HK-2 (cell line): ENCODE measurements at regions not wholly inside any gene's neighbourhood (a gene's known extent, or its start where the extent isn't known, plus 50 kb on each side); places are given as distances from the start of the nearest gene placed in this dataset.

Source experiments
- DNase-seq: peaks from one replicate; pipeline ENCODE4 v3.0.0-alpha.2; 2018; ENCODE audit not compliant: unreplicated experiment

DNA sequence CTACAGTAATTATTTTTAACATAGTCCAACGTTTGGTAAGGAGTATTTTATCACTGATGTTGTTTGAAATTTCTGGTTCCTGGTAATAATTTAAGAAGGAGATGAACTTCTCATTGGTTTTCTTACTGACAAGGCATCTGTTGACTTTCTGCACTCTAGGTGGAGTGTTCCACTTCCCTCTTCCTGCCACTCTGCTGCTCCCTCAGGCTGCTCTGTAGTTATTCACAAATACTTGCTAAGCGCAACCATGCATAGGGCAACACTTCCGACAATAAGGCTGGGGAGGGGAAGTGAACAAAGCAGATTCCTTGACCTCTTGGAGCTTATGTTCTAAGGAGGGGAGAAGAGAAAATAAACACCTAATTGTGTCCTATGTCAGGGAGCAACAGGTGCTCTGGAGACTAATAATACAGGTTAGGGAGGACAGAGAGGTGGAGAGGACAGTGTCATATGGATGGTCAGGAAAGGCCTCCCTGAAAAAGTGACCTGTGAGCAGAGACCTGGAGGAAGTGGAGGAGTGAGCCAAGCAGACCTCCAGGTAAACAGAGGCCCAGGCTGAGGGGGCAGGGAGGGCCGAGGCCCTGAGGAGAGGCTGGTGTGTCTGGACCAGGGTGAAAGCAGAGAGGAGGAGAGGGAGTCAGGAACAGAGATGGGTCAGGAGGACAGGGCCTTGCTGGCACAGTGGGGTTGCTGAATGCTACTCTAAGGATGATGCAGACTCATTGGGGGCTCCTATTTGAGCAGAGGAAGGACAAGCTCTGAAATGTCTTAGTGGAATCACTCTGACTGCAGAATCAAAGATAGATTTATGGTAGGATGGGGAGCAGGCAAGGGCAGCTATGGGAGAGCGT is 134.8 kb upstream of the SLC24A3 start:
- DNase-seq = no peak

DNA sequence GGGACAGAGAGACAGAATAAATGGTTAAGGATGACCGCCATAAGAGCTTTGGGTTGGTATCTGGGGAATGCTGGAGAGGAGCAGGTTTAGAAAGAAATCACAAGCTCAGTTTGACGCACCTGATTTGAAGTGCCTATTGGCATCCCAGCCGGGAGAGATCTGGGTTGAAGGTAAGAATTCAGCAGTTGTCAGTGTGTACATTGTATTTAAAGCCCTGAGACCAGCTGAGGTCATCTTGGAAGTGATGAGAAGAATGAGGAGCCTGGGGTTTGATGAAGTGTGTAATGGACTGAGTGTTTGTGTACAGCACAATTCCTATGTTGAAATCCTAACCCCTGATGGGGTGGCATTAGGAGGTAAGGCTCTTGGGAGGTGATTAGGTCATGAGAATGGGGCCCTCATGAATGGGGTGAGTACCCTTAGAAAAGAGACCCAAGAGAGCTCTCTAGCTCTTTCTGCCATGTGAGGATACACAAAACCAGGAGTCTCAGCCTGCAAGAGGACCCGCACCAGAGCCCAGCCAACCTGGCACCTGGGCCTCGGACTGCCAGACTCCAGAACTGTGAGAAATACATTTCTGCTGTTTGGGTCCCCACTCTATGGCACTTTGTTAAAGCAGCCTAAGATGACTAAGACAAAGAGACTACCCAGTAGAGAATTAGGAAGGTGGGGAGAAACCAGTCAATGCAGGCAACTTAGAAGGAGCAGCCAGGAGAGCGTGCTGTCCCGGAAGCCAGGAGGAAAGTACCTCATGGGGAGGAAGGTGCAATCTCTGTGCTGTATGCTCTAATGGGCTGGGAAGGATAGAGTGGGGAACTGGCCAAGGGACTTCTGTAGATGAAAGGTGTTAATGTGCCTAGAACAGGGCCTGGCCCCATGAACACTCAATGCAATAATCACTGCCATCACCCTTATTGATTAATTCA is 133.7 kb upstream of the SLC24A3 start:
- no peak for DNase-seq

DNA sequence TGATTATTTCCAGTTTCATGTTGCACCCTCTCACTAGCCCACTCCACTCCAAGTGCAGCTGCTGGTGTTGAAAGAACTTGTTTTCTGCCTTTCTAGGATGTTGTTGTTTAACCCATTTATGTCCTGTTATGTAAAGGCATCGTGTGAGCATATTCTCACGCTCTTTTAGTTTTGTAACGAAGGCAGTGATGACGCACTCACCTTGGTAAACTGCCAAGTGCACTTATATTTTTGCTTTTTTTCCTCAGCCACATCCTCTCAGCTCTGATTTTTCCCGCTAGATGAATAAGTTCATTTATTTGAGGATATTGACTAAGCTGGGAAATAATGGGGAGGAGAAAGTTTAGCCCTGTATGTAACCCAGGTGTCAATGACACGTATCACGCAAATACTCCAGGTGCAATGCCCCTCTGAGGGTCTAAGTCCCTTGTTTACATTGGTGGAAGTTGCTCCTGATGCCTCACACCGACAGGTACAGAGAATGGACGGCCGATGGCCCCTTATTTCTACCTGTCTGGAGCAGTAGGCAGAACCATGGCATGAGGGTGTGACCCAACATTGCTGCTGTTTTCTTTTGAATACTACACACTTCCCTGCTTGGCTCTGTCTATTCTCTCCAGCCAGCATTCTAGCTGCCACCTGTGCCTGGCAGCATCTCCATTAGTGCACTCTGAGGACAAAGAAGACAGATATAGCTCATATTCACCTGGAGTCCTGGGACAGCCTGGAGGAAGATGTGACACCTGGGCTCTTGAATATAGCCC is 132.7 kb upstream of the SLC24A3 start:
- no peak for DNase-seq

DNA sequence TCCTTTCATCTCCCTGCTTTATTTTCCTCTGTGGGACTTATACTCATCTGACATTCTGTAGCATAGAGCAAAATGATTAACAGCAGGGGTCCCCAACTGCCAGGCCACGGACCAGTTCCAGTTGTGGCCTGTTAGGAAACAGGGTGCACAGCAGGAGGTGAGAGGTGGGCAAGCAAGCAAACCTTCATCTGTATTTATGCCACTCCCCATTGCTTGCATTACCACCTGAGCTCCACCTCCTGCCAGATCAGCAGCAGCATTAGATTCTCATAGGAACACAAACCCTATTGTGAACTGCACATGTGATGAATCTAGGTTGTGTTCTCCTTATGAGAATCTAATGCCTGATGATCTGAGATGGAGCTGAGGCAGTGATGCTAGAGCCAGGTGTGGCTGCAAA is 130.5 kb upstream of the SLC24A3 start:
- DNase-seq = no peak

DNA sequence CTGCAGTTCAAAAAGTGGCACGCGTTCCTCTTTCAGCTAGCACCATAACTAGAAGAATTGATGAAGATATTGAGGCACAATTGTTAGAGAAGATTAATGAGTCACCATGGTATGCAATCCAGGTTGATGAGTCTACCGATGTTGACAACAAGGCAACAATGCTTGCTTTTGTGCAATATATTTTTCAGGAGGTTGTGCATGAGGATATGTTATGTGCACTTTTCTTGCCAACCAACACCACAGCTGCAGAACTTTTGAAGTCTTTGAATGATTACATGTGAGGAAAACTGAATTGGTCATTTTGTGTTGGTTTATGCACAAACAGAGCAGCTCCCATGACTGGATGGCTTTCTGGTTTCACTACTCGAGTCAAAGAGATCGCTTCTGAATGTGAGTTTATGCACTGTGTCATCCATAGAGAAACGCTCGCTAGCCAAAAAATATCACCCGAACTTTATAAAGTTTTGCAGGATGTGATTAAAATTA is 129.3 kb upstream of the SLC24A3 start:
- DNase-seq = no peak

DNA sequence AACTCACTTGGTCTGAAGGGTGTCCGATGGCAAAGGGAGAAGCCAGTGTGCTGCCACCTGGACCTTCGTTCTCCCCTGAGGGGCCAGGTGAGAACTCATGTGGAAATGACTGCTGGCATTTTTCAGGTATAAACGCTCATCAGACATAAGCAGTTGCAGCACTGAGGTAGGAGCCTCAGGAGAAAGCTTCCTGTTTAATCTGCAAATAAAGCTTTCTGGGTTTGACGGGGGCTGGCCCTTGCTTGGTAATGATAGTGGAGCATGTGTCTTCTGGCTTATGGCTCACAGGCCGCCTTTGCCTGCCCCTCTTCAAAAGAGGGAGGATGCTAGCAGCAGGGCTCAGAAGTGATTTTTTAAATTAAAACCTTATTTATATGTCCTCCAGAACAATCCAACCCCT is 122.1 kb upstream of the SLC24A3 start:
- no peak for DNase-seq

DNA sequence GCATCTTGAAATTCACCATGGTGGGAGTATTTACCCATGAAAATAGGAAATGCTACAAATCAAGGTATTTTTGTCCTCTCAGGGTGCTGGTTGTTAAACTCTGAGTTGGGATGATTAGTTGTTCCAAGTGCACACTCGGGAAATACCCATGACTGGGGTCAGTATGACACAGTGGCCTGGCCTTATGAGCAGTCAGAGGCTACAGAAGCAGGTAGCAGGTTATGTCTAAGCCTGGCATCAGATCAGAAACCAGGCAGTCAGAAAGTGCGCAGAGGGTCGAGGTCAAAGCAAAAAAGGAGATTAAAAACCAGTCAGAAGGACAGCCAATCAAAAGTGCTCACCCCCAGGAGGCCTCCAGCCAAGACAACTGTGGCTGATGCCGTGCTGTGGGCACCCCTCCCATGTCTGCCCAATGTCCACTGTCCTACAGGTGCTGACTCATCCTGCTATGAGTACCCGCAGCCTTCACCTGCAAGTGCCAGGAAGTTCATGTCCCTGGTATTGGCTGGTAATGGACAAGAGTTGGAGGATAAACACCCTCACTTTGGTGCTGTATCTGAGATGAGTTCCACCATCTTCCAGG is 117.4 kb upstream of the SLC24A3 start:
- no peak for DNase-seq

DNA sequence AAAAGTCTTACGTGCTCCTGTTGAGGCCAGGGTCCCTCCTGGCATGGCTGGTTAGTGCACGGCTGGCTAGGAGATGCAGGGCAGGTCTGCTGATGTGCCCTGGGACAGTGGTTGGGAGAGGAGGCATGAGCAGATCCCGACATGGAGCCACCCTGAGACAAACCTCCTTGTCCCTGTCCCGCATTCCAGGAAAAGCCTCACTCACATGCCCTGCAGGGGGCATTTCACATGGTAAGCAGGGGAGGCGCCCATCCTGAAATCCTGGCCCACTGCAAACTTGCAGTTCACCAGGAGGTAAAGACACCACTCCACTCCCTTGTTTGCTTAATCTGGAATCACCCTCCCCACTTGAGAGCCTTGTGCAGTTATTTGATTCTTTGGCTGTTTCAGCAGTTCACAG is 116.7 kb upstream of the SLC24A3 start:
- no peak for DNase-seq

DNA sequence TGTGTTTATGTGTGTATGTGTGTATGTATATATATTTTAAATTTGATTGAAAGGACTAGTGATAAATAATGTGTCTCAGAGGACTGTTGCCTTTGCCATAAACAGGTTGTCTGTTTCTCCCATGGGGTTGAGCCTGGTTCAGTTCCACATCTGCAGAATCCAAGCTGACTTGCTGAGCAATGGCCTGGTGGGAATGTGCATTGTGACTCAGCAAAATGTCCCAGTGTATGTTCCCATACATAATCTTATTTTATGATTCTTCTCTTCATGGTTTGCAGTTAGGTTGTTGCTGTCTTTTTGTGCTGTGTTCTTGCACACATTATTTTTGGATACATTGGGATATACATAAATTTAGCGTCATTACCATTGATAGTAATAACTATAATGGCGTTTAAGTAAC is 115.6 kb upstream of the SLC24A3 start:
- DNase-seq = no peak

DNA sequence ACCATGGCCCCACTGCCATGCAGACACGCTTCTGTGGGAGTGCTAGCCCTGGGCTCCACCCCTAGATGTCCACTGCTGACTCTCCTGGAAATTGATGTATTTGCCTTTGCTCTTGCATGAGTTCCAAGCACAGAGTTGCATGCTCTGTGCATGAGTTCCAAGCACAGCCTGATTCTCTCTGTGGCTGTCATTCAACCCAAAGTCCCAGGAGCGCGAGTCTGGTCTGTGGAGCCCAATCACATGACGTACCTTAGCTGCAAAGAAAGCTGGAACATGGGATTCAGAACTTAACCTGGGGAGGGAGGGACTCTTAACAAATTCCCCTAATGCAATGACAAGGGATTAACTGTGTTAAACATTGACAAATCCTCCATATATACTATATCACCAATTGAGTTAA is 114.3 kb upstream of the SLC24A3 start:
- no peak for DNase-seq

DNA sequence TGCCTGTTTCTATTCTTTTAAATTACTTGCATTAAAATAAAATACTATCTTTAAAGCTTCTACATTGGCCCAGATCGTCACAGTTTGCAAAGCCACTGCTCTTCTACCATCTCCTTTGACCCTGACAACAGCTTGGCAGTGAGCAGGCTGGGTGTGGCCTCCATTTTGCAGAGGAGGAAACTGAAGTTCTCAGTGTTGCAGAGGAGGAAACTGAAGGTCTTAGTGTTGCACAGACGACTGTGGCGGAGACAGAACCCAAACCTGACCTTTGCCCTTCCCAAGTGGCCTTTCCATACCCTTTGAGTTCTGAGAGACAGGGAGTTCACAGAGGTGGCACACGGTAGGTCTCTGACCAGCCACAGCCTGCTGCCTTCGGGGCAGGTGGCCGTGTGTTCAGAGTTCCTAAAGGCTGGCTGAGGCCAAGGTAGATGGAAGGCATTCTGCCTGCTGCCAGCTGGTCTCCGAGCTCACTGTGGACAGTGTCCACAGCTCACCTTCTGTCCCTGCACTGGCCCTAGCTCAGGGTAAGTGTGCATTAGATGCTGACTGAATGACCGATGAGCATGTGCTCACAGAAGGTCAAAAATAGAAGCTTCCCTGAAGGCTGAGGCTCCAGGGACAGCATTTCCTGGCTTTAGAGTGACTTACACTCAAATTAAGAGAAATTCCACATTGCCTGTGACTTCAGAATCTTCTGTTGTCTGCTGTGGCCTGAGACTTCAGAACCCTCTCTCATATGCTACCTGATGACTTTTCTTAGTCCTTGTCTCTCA is 113.5 kb upstream of the SLC24A3 start:
- DNase-seq = no peak

DNA sequence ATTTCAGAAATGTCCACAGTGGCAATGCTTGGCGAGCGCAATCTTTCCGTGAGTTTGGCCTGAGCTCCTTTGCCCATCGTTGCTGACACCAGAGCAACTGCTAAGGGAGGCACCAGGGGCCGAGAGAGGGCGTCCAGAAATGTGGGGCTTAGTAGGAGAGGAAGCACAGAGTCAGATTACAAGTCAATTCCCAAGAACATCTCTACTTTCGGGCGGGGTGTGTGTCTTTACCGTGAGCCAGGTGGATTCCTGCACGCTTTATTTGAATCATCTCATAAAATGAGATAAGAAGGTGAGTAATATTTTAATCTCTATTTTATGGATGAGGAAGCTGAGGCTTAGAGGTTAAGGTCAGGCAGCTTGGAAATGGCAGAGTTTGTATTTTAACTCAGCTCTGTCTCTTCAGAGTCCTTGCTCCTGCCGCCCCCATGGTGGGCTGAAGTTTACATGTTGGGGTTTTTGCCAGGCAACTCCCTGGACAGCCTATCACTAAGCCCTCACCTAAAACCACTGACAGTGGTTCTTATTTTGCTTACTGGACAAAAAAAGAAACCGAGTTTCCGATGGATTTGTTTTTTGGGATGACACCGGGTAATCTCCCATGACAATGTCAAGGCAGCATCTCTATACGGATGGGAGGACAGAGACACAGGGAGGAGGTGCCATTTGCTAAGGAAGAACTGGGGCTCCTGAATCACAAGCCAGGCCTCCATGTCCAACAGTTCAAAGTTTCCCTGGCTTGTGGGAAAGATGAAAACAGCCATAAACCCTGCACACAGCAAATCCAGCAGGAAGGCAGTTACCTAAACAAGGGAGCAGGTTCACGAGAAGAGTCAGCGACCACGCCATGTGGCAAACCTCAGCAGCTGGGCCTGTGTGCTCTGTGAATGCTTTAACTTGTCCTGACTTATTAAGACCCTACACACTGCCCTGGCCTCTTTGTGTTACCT is 112.6 kb upstream of the SLC24A3 start:
- no peak for DNase-seq

DNA sequence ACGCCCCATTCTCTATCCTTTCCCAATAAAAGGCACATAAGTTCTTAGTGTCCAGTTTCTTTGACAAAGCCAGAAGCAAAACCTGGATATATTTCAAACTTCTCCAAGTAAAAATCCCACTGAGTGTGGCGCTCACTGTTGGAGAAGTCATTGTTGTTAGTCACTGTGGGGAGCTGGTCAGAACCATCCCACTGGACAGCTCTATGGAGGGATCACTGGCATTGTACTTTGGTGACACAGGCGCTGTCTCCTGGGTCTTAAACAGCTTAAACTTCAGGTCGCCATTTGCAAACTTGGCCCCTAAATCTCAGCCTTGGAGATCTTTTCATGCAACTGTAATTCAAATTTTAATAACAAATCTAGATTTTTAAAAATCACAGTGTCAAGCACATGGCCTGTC is 111.5 kb upstream of the SLC24A3 start:
- DNase-seq = no peak

DNA sequence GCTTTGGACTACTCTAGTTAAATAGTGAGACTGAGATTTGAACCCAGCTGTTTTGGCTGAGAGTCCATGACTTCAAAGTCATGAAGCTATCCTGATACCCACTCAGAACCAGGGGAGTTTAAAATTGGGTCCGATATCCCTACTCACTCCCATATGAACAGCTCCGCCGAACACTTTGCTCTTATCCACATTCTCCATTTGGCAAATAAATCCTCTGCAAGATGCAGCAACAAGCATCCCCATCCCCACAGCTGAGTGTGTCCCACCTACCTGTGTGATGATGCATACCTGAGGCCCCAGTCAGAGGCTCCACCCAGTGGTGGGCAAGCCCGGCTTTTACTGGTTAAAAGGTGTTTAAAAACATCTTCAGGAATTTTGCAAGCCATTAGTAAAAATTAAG is 108.3 kb upstream of the SLC24A3 start:
- no peak for DNase-seq

DNA sequence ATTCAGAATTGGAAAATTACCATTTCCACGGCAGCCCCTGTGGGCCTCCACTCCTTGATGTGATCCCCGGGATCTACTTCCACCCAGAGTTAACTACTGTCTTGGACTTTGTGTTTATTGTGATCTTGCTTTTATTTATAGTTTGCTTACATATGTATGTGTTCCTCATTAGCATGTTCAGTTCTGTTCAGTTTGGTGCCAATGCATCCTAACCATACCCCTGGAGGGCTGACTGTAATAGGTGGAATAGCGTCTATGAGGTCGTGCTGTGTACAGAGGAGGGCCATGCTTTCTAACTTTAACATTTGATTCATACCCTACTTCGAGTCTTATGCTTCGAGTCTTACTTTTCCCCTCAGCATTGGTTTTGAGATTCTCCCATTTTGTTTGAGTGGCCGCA is 104.3 kb upstream of the SLC24A3 start:
- no peak for DNase-seq

DNA sequence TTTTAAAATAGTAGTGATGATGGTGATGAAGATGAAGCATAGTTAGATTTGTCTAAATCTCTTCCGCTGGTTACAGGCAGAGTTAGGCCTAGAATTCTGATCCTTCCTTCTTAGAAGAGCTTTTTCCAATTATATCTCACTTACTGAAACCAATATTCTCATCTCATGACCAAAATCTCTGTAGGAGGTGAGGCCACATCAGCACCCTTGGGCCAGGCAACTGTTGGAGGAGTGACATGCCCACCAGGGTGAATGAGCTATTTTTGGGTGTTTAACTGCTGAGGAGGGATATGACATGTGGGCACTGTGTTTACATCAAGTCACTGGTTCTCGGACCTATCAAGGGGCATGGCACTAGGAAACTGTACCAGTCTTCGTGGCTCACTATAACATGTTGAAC is 102.2 kb upstream of the SLC24A3 start:
- DNase-seq = no peak

DNA sequence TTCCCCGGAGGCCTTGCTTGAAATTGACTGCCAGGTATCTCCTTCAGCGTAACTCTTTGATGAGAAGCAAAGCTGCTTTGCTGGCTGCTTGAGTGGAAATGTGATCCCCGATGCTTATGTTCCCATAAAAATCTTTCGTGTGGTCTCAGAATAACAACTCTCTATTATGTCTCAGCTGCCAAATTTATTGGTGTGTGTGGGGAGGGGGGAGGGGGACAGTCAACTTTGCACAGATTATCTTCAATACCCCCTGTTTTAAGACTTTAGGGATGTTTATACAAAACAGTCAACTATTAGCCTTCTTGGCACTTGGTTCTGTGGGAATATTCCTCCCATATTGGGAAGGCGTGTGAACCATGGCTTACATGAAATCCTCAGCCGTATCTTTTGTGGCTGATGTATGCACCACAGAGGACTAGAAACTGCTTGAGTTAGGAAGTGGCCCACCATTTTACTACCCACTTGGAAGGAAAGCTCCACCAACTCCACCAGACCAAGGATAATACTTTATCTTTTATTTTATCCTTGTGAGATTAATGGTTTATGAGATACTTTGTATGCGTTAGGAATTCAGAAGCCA is 101.5 kb upstream of the SLC24A3 start:
- no peak for DNase-seq

DNA sequence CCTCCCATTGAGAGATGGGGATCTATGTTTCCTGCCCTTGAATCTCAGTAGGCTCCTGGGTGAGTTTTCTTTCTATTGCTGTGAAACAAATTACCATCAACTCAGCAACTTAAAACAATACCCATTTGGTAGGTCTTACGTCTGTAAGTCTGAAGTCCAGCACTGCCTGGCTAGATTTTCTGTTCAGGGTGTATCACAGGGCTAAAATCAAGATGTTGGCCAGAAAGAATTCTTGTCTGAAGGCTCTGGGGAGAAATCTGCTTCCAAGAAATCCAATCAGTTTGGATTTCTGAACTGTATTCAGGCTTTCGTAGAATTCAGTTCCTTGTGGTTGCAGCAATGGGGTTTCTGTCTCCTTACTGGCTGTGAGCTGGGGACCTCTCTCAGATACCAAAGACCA is 99.6 kb upstream of the SLC24A3 start:
- DNase-seq = no peak

DNA sequence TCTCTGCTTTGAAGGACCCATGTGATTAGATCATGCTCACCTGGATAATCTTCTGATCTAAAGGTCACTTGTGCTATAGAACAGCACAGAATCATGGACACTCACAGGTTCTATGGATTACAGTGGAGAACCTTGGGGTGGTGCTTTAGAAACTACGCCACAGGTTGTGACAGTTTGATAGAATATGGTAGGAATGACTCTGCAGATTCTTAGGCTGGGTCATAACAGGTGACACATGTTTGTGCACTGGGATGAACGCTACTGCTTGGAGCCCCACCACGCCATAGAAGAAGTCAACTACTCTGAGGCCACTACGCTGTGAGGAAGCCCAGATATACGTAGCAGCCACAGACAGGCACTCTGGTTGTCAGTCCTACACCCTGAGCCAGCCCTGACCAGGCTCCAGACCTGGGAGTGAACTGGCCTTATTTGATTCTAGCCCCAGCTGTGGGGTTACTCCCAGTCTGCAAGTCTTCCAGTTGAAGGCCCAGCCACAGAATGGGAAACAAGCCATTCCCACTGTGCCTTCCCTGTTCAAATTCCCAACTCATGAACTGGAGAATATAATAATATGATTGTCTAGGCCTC is 99.0 kb upstream of the SLC24A3 start:
- no peak for DNase-seq
